GM13977 (cell line): ENCODE measurements at regions not wholly inside any gene's neighbourhood (a gene's known extent, or its start where the extent isn't known, plus 50 kb on each side); places are given as distances from the start of the nearest gene placed in this dataset.

Source experiments
- DNase-seq: peaks from one replicate; pipeline ENCODE4 v3.0.0; 2012; ENCODE audit warnings: low spot score
- CTCF ChIP-seq: IDR thresholded peaks from 2 replicates; pipeline ENCODE4 v1.5.1; 2012; ENCODE audit warnings: mild to moderate bottlenecking, control low read depth; ENCODE audit not compliant: insufficient read depth; ENCODE audit errors: extremely low read depth, missing control alignments
- in situ Hi-C: fragments of 300-500 bp; cut with MboI; formaldehyde crosslinking; loops from one replicate; pipeline ENCODE4 v1.12.0; 2022; ENCODE audit warnings: low sequenced_read_pairs, low pct_unique_long_range_greater_than_20kb, mixed read lengths, inconsistent platforms; ENCODE audit not compliant: unreplicated experiment

- in situ Hi-C loops = no loop called here
- DNase-seq = no peak
- no peak for TF ChIP-seq CTCF
Measured at GRCh38 chr5:63500242-63500641, 462.0 kb downstream of the HTR1A start.

GRCh38 chr5:63495225-63495624 is 467.0 kb downstream of the HTR1A start:
- in situ Hi-C loops = no loop called here
- no peak for DNase-seq
- TF ChIP-seq CTCF = no peak

DNA sequence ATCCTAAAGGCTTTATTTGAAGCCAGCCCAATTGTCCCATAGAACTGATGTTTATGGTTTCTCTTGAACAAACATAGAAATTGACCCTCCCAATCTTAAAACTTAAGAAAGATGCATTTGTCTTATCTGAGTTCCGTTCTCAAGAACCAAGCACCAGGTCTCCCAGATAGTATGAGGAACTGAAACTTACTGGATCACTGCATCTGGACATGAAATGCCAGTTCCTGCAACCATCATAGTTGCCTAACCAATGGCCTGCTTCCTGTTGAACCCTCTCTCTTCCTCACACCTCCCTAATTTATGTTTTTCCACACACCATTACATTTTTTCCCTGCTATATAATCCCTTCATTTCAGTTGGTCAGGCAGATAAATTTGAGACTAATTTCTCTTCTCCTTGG is 478.9 kb downstream of the HTR1A start:
- DNase-seq = no peak
- in situ Hi-C loops = no loop called here
- no peak for TF ChIP-seq CTCF

GRCh38 chr5:63473335-63473967 is 488.8 kb downstream of the HTR1A start:
- in situ Hi-C loops = no loop called here
- no peak for DNase-seq
- TF ChIP-seq CTCF = no peak

- TF ChIP-seq CTCF = no peak
- in situ Hi-C loops = no loop called here
- no peak for DNase-seq
Measured at GRCh38 chr5:63456279-63456678, 506.0 kb downstream of the HTR1A start.

DNA sequence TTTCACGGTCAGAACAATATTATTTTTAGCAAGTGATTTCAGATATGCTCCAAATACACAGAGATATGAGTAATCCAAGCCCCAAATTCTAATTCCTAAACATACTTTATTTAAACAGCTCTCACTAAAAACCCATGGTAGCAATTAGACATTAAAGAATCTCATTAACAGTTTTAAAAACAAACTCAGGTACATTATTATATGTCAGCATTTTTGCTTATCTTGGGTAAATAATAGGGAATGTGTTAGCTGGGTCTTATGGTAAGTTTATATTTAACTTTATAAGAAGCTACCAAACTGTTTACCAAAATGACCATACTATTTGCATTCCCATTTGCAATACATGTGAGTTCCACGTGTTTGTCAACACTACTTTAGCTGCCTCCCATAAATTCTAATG is 511.1 kb downstream of the HTR1A start:
- TF ChIP-seq CTCF = no peak
- in situ Hi-C loops = no loop called here
- DNase-seq = no peak

DNA sequence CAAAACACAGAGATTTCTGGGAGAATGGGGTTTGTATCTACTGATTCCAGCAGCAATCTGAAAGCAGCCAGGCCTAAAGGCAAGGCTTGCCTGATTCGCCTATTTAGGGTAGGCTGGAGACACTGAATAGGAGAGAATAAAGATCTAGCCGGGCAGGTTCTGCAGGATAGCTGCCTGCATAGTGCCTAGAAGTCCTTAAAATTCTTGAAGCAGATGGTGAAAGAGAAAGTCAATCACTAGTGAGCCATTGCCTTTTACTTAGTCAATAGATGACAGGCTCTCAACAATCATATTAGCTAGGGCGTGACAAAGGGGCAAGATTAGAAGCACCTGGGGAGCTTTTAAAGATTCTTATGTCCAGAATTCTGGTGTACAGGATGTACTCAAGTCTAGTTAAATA is 522.7 kb downstream of the HTR1A start:
- in situ Hi-C loops = no loop called here
- DNase-seq = no peak
- no peak for TF ChIP-seq CTCF
